NOMO-1 treated with DMSO at 0.1 percent for 48 hours (cell line): ENCODE measurements at regions not wholly inside any gene's neighbourhood (a gene's known extent, or its start where the extent isn't known, plus 50 kb on each side); places are given as distances from the start of the nearest gene placed in this dataset.

Experiments used
- DNase-seq: peaks from one replicate; lab custom pipeline; 2025; ENCODE audit not compliant: unreplicated experiment; lab: John Stamatoyannopoulos, UW

DNA sequence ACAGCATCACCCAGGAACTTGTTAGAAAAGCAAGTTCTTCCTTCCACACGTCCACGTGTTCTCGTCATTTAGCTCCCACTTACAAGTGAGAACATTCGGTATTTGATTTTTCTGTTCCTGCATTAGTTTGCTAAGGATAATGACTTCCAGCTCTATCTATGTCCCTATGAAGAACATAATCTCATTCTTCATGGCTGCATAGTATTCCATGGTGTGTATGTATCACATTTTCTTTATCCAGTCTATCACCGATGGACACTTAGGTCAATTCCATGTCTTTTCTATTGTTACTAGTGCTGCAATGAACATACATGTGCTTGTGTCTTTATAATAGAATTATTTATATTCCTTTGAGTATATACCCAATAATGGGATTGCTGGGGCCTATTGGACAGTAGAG is 368.7 kb upstream of the RUNX1 start:
- DNase-seq, result no peak

DNA sequence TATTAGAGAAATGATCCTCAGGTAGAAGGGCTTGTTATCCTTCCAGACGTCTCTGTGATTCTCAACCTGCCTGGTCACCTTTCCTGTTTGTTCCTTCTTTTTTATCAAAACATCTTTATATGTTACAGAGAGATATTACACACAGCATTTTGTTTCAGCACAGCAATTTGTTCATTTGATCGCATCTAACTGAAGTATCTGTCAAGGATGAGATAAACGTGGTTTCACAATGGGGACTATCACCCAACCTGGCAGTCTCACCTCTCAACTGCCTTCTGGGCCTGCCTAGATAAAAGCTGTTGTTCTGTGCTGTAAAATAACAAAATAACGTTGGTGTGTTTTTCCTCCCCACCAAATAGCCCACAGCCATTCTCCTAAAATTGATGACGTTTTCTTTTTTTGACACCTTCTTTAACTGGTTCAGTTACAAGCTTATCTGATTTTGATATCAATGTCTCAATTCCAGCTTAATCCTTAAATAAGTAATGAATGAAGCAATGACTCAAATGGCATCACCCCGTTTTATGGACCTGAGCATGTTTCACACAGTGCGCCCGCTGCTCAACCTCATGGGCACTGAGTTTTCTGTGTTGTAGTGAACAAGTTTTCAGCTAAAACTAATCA is 367.9 kb upstream of the RUNX1 start:
- no peak for DNase-seq

DNA sequence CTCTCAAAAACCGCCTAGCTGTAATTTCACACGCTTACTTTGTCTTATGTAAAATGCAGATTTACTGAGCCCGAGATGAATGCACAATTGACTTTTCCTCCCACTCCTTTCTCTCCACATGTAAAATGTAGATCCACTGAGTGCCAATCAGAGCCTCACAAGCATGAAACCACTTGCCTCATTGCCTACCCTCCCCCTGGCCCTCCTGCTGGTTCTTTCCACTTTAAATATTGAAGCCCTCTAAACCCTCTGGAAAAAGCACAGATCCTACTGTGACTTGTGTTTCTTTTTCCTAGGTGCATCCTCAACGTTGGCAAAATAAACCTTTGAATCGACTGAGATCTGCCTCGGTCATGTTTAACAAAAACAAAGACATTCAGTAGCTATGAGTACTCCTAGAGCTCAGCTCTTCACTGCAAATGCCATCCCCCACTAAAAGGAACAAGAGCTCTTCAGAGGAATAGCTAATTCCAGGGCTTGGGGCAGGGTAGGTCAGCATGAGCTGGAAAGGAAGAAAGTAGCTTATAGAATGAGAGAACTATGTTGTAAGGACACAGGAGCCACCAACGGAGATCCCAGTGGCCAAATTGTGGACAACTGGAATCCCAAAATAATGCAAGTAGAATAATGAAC is 365.5 kb upstream of the RUNX1 start:
- DNase-seq, result no peak

DNA sequence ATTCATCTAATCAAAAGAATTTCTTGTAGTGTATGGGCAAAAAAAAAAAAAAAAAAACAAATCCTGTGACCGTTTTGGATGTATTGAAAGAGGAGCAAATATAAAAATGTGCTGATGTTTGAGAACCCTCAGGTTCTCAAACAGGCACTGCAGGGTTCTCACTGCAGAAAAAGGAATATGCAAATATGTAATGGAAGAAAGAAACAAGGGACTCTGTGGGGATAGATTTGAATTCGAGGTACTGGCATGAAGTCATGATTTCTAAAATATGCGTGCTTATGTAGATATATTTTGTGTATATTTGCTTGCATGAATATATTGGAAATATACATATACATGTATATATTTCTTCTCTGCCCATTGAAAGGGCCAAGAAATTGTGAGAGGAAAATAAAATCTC is 365.0 kb upstream of the RUNX1 start:
- DNase-seq, result no peak

DNA sequence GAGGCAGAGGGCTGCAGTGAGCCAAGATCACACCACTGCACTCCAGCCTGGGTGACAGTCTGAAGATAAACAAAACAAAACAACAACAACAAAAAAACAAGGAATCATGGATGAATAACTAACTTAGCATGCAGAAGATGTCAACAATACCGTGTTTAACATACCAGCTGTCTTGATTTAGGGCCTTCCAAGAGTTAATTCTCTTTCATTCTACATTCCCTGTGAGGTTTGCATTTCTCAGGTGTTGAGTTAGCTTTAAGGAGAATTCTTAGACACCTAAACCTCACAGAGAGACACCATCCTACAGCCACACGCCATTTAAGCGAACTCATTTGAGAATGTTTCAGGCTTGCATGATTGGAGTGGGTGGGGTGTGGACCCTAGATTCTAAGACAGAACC is 363.1 kb upstream of the RUNX1 start:
- no peak for DNase-seq

DNA sequence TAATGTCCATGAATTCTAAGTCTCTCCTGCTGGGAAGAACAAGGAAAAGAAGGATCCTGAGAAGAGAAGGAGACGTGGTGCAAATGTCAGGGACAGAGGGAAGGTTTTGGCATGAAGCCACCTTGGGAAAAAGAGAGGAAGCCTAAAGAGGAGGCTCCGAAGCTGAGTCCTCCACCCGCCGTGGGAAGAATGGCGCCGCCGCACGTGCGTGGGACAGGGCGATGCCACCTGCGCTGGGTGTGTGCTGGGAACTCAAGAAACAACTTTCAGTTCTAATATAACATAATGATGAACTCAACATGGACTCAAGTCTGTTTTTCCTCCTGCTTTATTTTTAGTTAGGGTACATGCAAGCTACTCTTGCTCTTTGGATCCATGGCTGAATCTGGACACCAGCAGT is 362.3 kb upstream of the RUNX1 start:
- DNase-seq, result no peak

DNA sequence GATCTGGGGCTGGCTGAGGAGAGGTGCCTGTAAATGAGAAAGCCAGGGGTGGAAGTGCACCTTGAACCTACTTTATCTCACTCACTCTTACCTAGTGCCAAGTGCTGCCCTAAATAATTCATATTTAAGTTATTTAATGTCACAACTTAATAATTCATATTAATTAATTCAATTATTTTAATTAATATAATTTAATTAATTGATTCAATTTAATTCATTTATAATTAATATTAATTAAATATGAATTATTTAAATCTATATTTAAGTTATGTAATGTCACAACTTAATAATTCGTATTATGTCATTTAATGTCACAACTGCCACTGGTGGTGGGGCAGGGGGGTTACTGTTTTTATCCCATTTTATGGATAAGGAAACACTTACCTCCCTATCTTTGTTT is 361.6 kb upstream of the RUNX1 start:
- DNase-seq, result no peak

DNA sequence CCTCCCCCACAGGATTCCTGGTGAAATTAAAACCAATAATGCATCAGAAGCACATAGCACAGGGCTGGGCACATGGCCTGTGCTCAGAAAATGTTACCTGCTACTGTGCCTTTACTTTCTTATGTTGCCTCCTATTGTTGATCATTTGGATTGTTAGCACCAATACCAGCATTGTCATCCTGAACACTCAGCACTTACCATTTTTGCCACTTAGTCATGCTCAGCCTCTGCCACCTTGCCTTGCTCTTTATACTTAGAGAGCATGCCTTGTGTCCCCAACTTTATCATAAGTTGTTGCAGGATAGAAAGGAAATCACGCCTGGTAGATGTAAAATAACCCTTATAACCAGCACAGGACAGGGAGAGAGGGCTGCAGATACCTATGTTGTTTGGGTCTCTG is 361.0 kb upstream of the RUNX1 start:
- no peak for DNase-seq

DNA sequence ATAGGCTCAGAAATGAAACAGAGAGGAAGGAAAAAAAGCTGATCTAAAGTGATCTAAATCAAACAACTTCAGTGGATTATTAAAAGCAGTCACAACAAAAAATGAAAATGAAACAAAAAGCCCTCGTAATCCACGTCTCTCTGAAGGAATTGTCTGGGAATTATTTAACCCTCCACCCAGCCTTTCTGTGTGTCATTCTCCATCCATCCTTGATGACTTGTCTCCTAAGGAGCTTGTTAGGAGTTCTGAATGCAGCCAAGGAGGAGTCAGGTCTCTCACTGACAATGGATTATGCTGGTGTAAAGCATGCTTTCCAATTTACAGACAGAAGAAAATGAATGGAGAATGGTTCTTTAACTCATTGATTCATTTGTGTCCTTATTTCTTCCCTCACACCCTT is 359.3 kb upstream of the RUNX1 start:
- DNase-seq, result no peak

DNA sequence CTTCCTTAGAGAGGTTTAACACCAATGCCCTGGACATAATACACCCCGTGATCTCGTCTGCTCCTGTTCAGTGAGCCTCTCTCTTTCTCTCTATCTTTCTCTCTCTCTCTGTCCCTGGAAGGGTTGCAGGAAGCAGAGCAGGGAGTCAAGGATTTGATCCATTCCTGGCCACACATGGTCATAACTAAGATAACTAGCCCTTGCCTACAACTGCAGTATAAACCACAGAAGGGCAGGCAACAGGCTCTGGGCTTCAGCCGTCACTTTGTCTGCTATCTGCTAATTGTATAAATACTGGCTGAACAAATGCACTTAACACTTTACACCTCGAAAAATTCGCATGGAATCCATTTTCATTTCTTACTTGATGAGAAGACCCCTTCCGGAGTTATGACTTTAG is 357.5 kb upstream of the RUNX1 start:
- DNase-seq, result no peak

DNA sequence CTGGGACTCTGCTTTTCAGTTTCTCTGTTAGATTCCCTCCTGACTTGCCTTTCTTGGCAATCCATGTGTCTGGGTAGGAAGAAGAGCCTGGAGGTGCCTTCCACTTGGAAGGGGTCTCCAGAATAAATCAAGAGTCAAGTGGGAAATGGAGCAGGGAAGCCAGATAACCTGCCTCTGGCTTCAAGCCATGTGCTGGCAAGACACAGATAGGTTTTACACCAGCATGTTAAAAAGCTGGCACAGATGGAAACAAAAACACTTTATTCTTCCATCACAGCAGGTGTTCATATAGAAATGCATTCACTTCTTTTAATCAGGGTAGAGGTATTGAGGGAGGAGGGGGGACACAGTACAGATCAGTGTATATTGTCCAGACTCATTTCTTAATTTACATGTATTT is 356.9 kb upstream of the RUNX1 start:
- DNase-seq, result no peak

DNA sequence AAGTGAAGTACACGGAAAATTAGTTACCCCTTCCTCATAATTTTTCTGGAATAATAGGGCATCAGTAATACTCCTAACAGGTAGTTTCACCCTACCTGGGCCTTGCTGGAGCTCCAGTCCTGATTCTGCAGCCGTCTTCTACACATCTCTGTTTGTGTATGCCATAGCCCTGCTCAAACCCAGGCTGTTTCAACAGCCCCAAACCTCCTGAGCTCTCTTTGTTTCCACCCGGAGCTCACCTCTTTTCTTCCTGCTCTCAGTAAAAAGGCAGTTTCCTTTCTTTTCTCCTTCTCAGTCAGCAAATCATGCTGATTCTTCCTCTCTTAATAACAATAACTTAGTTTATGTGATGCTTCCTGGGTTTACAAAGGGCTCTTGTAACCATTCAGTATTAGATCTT is 355.1 kb upstream of the RUNX1 start:
- DNase-seq, result no peak

DNA sequence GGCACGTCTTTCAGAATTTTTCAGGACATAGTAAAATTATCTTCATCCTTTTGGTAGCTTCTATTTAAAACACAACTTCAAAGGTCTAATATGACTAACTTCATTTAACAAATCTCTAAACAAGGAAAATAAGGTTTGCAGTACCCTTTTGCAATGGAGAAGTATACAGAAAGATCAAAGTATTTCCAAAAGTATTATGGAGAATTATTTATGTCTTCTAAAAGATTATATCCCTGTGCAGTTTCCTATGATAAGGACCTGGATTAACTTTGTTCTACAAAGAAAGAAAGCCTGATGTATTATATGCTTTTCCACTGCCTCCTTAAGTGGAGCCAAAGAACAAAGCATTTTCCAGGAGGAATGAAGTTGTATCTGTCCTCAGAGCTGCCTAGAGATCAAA is 353.0 kb upstream of the RUNX1 start:
- DNase-seq, result no peak

DNA sequence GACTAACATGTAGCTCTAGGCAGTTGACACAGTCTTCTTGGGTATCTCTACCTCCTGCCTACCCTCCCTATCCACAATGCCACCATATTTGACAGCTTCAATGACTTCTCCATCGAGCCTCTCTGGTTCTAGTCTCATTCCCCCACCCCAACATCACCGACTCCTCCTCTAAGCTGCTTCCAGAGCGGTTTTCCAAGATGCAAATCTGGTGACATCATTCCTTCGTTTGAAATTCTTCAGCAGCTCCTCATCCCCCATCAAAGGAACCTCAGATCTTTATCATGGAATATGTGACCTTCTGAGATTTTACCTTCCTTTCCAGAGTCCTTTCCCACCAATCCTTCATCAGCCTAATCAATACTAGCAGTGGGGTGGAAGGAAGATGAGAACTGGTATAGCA is 352.4 kb upstream of the RUNX1 start:
- DNase-seq, result no peak

DNA sequence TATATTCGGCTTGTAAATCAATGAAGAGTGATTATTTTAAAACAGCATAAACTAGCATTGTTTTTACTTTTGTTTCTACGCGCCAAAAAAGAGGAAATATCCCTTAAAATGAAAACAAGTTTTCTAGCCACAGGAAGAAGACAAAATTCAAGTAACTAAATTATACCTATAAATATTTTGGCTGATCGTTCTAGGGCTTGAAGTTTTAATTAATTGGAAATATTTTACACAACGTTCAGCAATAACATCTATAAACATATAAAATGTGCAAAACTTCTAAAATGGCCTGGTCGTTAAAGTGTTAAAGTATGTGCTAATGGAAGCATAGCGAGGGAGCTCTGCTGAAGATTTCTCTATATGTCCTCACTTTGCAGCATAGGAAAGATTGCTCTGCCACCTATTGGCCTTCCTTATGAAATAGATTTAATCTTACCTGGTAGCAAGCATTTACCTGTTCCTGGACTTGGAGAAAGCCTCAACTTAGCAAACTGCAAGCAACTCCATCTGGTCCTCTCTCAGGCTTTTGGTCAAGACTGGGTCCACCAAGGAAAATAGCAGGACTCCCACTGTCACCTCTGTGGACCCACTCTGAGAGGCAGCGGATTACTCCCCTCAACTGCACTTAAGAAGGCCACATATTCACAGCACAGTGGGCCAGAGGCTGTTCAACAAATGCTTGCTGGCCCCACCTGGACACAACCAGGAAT is 351.3 kb upstream of the RUNX1 start:
- peak; percentile 80 for DNase-seq

DNA sequence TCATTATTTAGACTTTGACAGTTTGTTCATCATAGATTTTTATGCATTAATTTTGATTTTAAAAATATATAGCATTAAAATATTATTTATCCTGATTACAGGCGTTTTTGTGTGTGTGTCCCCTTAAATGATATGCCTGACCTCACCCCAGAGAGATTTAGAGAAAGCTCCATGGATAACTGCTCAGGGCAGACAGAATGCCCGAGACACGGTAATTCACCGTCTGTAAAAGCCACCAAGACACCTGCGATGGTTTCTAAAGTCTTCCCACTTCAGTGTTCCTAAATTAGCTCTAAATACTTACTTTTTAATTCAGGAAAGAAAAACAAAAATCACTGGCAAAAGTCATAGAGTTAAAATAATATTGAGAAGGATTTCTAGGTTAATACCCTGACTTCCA is 350.6 kb upstream of the RUNX1 start:
- no peak for DNase-seq

DNA sequence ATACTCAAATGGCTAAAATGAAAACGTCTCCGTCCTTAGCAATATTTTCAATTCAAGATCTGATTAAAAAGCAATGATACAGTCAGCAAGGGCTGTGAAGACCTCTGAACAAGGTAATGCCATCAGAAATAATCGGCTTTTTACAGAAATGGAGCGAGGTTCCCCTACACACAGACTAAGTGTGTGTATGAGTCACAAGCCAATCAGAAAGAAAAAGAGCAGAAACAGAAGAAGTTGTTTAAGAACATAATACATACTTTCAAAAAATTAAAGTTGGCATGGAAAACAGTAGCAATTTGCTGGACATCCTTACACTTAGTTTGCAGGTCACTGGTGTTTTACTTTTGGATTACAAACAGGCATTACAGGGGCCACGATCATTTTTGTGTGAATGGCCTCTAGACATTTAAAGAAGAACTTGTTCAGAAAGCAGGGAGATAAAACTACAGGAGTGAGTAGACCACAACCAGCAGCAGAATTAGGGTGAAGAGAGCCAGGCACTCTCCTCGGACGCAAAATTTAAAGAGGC is 350.0 kb upstream of the RUNX1 start:
- DNase-seq, result peak; percentile 54

DNA sequence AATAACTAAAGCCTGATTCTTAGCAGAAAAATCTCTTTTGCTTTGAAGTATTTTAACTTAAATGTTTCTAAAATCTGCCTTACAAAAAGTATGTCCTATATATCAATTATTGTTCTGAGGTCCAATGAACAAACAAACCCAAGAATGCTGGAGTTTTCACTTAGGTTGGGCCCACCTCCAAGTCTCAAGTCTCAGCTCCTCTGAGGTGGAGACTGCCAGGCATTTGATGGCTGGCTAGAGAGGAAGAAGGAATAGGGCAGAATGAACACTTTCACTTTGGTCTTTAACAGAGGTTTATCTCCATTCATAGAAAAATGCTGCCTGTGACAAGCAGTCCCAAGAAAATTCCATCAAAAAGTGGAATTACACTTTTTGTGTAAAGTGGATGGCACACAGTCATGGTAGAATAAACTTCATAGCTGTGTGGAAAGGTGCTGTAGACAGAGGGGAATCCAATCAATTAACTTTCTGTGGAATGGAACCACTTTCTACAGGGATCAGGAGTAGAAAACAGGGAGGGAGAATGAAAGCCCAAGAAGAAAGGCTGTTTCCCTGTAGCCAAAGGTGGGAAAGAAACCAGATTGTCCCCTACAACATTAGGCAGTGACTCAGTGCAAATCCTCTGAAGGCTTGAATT is 349.4 kb upstream of the RUNX1 start:
- peak; percentile 9 for DNase-seq

DNA sequence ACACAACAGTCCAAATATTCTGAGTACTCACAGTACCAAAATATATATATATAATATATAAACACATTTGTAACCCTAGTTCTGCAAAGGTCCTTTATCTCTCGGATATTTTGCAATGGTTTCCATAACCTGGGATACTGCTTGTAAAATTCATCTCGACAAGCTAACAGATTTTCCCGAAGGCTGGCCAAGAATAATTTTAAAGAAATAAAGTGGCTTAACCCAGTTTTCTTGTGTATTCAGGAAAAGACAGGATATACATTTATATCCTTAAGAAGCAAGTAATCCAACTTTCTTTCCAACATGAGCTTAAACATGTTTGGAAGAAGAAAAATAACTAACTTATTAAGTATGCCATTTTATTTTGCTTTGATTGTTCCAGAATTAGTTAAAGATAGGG is 348.7 kb upstream of the RUNX1 start:
- no peak for DNase-seq

DNA sequence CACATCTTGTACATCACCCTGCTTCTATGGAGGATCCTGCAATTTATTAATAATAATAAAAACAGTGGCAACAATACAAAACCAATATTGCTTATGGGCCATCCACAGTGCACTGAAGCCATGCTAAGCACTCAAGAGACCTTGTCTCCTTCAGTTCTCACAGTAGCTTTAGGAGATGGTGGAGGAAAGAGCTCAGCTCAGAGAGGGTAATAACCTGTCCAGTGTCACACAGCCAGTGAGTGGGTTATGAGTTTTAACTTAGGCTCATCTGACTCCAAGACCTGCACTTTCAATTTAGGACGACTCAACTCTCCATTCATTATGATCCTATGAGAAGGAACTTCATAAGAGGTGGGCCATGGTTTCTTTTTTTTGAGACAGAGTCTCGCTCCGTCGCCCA is 347.6 kb upstream of the RUNX1 start:
- no peak for DNase-seq

DNA sequence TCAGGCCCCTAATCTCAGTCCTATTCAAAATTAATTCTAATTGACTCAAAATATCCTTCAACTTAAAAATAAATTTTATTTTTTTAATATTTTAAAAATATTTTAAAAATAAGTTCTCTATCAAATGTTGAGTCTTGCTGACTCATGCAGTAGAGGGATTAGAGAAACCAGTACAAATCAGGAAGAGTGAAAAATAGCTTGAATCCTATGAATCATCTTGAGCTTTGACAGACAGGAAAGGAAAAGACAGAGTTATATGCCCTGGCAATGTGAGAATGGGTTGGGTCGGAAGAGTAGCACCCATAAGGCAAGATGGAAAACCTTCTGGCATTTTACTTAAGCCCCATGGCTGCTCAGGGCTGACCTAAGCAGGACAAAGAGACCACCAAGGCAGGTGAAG is 346.6 kb upstream of the RUNX1 start:
- peak; percentile 45 for DNase-seq
